SJCRH30 (cell line): ENCODE measurements at regions not wholly inside any gene's neighbourhood (a gene's known extent, or its start where the extent isn't known, plus 50 kb on each side); places are given as distances from the start of the nearest gene placed in this dataset.

Experiments
- DNase-seq, 2 experiments: peaks; one replicate each; pipeline ENCODE4 v3.0.0-alpha.2; 2015 to 2020
- H3K27ac ChIP-seq: fragments of 250-450 bp; sonication (Bioruptor Pico); 2 replicates; pipeline ENCODE4 v1.5.1; 2020; ENCODE audit warnings: mild to moderate bottlenecking, moderate library complexity
- H3K27me3 ChIP-seq: fragments of 250-450 bp; sonication (Bioruptor Pico); 2 replicates; pipeline ENCODE4 v1.5.1; 2020; ENCODE audit warnings: mild to moderate bottlenecking, moderate library complexity
- H3K36me3 ChIP-seq: fragments of 250-450 bp; sonication (Bioruptor Pico); 2 replicates; pipeline ENCODE4 v1.5.1; 2020; ENCODE audit warnings: mild to moderate bottlenecking, moderate library complexity
- H3K4me1 ChIP-seq: fragments of 250-450 bp; sonication (Bioruptor Pico); 2 replicates; pipeline ENCODE4 v1.5.1; 2020; ENCODE audit warnings: mild to moderate bottlenecking, moderate library complexity
- H3K4me3 ChIP-seq: fragments of 250-450 bp; sonication (Bioruptor Pico); 2 replicates; pipeline ENCODE4 v1.5.1; 2020; ENCODE audit warnings: mild to moderate bottlenecking, moderate library complexity
- H3K9me3 ChIP-seq: fragments of 250-450 bp; sonication (Bioruptor Pico); replicated peaks from 2 replicates; pipeline ENCODE4 v1.5.1; 2020; ENCODE audit warnings: mild to moderate bottlenecking, moderate library complexity

- H3K36me3 ChIP-seq = no peaks in the 10 kb centered on the region
- no peaks in the 10 kb centered on the region for H3K9me3 ChIP-seq
- no peak overlapping the region for H3K27ac ChIP-seq
- DNase-seq = no peak
- no peaks in the 10 kb centered on the region for H3K27me3 ChIP-seq
- H3K4me1 ChIP-seq = 0 out of 2 replicates have a peak, but pooled peaks cover 2% of the 10 kb centered on the region
- H3K4me3 ChIP-seq = no peak overlapping the region
Observed at GRCh38 chr22:27156821-27157489, 499.6 kb downstream of the MIAT start.

- H3K9me3 ChIP-seq = no peaks in the 10 kb centered on the region
- no peaks in the 10 kb centered on the region for H3K27me3 ChIP-seq
- H3K27ac ChIP-seq = no peak overlapping the region
- no peaks in the 10 kb centered on the region for H3K36me3 ChIP-seq
- 0 out of 2 replicates have a peak, but pooled peaks cover 2% of the 10 kb centered on the region for H3K4me1 ChIP-seq
- H3K4me3 ChIP-seq = no peak overlapping the region
- no peak for DNase-seq
Observed at GRCh38 chr22:27157666-27158370, 500.4 kb downstream of the MIAT start.

GRCh38 chr22:27159016-27159415 lies 501.6 kb downstream of the MIAT start:
- H3K9me3 ChIP-seq = no peaks in the 10 kb centered on the region
- DNase-seq = no peak
- H3K4me1 ChIP-seq = 0 out of 2 replicates have a peak, but pooled peaks cover 2% of the 10 kb centered on the region
- H3K4me3 ChIP-seq = no peak overlapping the region
- H3K27me3 ChIP-seq = no peaks in the 10 kb centered on the region
- no peaks in the 10 kb centered on the region for H3K36me3 ChIP-seq
- H3K27ac ChIP-seq = no peak overlapping the region

- no peaks in the 10 kb centered on the region for H3K9me3 ChIP-seq
- no peak overlapping the region for H3K27ac ChIP-seq
- H3K27me3 ChIP-seq = no peaks in the 10 kb centered on the region
- H3K4me3 ChIP-seq = no peak overlapping the region
- no peaks in the 10 kb centered on the region for H3K36me3 ChIP-seq
- DNase-seq = peak in 1 of 2 experiments; percentile 28
- H3K4me1 ChIP-seq = 0 out of 2 replicates have a peak, but pooled peaks cover 2% of the 10 kb centered on the region
Observed at GRCh38 chr22:27159716-27160295, 502.4 kb downstream of the MIAT start.

- Histone ChIP-seq H3K4me3 (no peak overlapping the region), H3K27ac (no peak overlapping the region), H3K36me3 (no peaks in the 10 kb centered on the region), H3K4me1 (0 out of 2 replicates have a peak, but pooled peaks cover 2% of the 10 kb centered on the region), H3K9me3 (no peaks in the 10 kb centered on the region), H3K27me3 (no peaks in the 10 kb centered on the region)
- DNase-seq = no peak
Observed at GRCh38 chr22:27163162-27164137, 506.1 kb downstream of the MIAT start.

- no peak for DNase-seq
- Histone ChIP-seq H3K36me3 (no peaks in the 10 kb centered on the region), H3K4me1 (0 out of 2 replicates have a peak, but pooled peaks cover 1% of the 10 kb centered on the region)
Observed at GRCh38 chr22:27164781-27165503, 507.6 kb downstream of the MIAT start.

GRCh38 chr22:27168681-27169080 lies 511.3 kb downstream of the MIAT start:
- no peaks in the 10 kb centered on the region for H3K27me3 ChIP-seq
- no peak for DNase-seq
- no peaks in the 10 kb centered on the region for H3K4me1 ChIP-seq
- no peaks in the 10 kb centered on the region for H3K9me3 ChIP-seq
- no peaks in the 10 kb centered on the region for H3K36me3 ChIP-seq
- no peak overlapping the region for H3K4me3 ChIP-seq
- H3K27ac ChIP-seq = no peak overlapping the region

More at GRCh38 chr22:27164781-27165503, 507.6 kb downstream of the MIAT start:
- H3K27me3 ChIP-seq = no peaks in the 10 kb centered on the region
- no peaks in the 10 kb centered on the region for H3K9me3 ChIP-seq
- no peak overlapping the region for H3K27ac ChIP-seq
- H3K4me3 ChIP-seq = no peak overlapping the region

- no peak overlapping the region for H3K27ac ChIP-seq
- H3K4me1 ChIP-seq = no peaks in the 10 kb centered on the region
- no peaks in the 10 kb centered on the region for H3K9me3 ChIP-seq
- H3K4me3 ChIP-seq = no peak overlapping the region
- DNase-seq = peak in 1 of 2 experiments; percentile 10
- no peaks in the 10 kb centered on the region for H3K36me3 ChIP-seq
- no peaks in the 10 kb centered on the region for H3K27me3 ChIP-seq
Observed at GRCh38 chr22:27170491-27170890, 513.1 kb downstream of the MIAT start.

GRCh38 chr22:27171212-27171611 lies 513.8 kb downstream of the MIAT start:
- Histone ChIP-seq H3K27ac (no peak overlapping the region), H3K4me3 (no peak overlapping the region), H3K27me3 (no peaks in the 10 kb centered on the region), H3K4me1 (no peaks in the 10 kb centered on the region), H3K36me3 (no peaks in the 10 kb centered on the region), H3K9me3 (no peaks in the 10 kb centered on the region)
- DNase-seq = no peak

- Histone ChIP-seq H3K27ac (no peak overlapping the region), H3K4me1 (0 out of 2 replicates have a peak, but pooled peaks cover 2% of the 10 kb centered on the region), H3K9me3 (no peaks in the 10 kb centered on the region), H3K36me3 (no peaks in the 10 kb centered on the region), H3K27me3 (no peaks in the 10 kb centered on the region), H3K4me3 (no peak overlapping the region)
- DNase-seq = no peak
Observed at GRCh38 chr22:27173530-27173929, 516.1 kb downstream of the MIAT start.

- Histone ChIP-seq H3K9me3 (no peaks in the 10 kb centered on the region), H3K27me3 (no peaks in the 10 kb centered on the region)
- DNase-seq = no peak
Observed at GRCh38 chr22:27175021-27175838, 517.8 kb downstream of the MIAT start.

GRCh38 chr22:27175974-27176373 lies 518.6 kb downstream of the MIAT start:
- Histone ChIP-seq H3K9me3 (no peaks in the 10 kb centered on the region), H3K27ac (no peak overlapping the region), H3K4me3 (no peak overlapping the region), H3K27me3 (no peaks in the 10 kb centered on the region), H3K36me3 (no peaks in the 10 kb centered on the region), H3K4me1 (0 out of 2 replicates have a peak, but pooled peaks cover 2% of the 10 kb centered on the region)
- no peak for DNase-seq

More at GRCh38 chr22:27175021-27175838, 517.8 kb downstream of the MIAT start:
- Histone ChIP-seq H3K36me3 (no peaks in the 10 kb centered on the region), H3K4me1 (0 out of 2 replicates have a peak, but pooled peaks cover 2% of the 10 kb centered on the region), H3K27ac (no peak overlapping the region), H3K4me3 (no peak overlapping the region)

GRCh38 chr22:27179161-27179560 lies 521.8 kb downstream of the MIAT start:
- DNase-seq = no peak
- Histone ChIP-seq H3K27ac (no peak overlapping the region), H3K9me3 (no peaks in the 10 kb centered on the region), H3K36me3 (no peaks in the 10 kb centered on the region), H3K27me3 (no peaks in the 10 kb centered on the region), H3K4me3 (no peak overlapping the region), H3K4me1 (0 out of 2 replicates have a peak, but pooled peaks cover 2% of the 10 kb centered on the region)
